Epidermal melanocyte (primary cell): ENCODE measurements at regions not wholly inside any gene's neighbourhood (a gene's known extent, or its start where the extent isn't known, plus 50 kb on each side); places are given as distances from the start of the nearest gene placed in this dataset.
"Not testable (repeated sequence)": the region's sequence is repeated elsewhere in the genome, so short reads cannot be mapped to it uniquely, and the experiment has no call there.

Experiments used
- DNase-seq: peaks from one replicate; pipeline ENCODE4 v3.0.0; 2011; ENCODE audit warnings: low spot score; ENCODE audit not compliant: insufficient read length

DNA sequence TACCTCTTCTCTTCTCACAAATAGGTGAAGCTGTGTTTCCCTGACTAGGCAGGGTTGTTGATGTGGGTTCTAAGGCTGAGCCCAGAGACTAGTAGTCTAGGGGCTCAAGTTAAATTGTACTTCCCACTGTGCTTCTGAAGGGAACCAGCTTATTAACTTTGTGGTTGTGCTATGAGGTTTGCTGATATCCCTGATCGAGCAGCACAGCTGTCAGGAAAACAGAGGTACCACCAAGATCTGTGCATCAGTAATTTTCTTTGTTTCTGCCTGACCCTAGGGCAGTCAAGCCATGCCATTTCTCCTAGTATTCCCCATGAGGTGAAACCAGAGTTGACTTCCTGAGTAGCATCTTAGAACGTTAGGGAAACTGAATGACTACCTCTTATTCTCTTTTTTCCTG, 853.8 kb upstream of the MIR17HG start:
- DNase-seq, result no peak

DNA sequence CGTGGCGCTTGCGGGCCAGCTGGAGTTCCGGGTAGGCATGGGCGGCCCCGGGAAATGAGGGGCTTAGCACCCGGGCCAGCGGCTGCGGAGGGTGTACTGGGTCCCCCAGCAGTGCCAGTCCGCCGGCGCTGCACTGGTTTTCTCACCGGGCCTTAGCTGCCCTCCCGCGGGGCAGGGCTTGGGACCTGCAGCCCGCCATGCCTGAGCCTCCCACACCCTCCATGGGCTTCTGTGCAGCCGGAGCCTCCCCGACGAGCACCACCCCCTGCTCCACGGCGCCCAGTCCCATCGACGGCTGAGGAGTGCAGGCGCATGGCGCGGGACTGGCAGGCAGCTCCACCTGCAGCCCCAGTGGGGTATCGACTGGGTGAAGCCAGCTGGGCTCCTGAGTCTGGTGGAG, 852.6 kb upstream of the MIR17HG start:
- DNase-seq, result not testable (repeated sequence)

DNA sequence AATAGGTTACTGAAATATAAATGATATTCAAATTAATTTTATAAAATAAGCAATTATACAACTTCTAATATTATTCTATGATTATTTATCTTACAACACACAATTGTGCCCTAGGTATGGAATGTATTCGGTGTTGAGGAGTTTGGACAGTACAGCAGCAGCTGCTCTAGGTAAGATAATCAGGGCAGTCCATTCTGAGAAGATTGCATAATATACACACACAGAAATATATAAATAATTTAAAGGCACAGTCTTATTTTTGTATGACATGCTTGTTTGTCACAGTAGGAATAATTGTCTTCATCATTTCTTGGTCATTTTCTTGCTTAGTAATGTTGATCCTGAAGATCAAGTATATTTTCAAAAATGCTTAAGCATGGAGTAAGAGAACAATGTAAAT, 849.4 kb upstream of the MIR17HG start:
- no peak for DNase-seq

DNA sequence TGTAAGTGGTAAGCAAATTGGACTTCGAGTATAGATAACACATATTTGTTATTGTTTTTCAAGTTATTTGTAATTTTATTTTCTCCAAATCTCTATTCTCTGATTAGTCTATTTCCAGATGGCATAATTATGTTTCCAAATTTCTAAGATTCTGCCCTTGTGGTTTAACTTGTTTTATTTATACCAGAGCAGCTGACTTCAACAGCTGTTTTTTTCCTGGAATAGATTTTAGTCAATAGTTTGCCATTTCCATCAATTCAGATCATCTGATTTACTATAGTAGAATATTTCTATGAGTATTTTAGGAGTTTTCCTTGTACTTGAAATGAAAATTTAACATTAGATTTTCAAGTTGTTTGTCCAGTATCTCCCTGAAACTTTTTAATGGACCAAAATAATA, 848.7 kb upstream of the MIR17HG start:
- DNase-seq, result no peak

DNA sequence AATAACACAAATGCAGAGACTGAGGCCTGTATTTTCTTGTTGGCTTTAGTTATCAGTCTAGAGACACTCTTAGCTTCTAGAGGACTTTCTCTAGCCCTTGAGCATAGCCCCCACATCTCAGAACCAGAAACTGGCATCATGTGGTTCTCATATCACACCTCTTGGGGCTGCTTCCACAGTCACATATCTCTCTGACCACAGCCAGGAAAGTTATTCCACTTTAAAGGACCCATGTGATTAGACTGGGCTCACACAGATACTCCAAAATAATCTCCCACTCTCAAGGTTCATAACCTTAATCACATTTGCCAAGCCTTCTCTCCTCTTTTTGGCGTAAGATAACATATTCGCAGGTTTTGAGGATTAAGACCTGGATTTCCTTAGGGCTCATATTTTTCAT, 846.9 kb upstream of the MIR17HG start:
- DNase-seq, result no peak

DNA sequence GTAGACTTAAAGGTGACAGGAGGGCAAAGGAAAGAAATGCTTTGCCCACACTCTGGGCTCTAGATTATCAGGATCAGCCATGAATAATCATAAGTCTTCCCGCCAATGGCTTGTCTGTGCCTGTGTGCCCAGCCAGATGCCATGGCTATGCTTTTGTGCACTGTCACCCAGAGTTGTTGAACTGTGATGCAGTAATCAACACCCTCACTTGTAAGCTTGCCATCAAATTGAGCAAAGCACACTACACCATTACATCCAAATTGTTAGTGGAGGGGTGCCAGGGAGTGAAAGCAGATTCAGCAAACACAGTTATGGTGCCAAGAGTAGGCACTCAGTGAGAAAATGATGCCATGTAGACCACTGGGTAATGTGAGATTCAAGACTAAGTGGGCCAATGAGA, 845.3 kb upstream of the MIR17HG start:
- DNase-seq, result no peak

DNA sequence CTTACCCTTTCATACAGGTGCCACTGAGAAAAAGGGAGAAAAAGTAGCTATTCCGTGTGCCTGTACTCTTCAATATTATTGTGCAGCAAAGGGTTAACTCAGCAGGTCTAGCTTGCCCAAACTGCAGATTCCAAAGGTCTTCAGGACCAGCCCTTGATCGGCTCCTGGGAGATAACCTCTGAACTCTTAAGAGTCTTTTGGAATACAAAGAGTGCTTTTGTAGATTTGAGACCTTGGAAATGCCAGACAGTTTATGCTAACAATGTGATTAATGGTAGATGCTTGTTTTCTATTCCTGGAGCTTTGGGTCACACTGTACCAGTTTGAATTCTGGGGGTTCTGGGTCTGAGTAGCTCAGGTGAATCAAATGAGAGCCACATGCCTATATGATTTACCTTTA, 844.7 kb upstream of the MIR17HG start:
- DNase-seq, result no peak

DNA sequence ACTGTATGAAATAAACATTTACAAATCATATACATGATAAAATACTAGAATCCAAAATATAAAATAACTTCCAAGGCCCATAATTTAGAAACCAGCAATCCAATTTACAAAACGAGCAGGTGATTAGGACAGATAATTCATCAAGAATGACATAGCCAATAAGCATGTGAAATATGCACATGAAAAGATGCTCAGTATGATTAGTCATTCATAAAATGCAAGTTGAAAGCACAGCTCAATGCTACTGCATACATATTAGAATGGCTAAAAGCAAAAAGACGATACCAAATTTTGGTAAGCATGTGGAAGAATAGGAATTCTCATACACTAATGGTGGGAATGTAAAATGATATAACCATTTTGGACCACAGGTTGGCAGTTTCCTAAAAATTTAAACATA, 837.2 kb upstream of the MIR17HG start:
- DNase-seq, result no peak

DNA sequence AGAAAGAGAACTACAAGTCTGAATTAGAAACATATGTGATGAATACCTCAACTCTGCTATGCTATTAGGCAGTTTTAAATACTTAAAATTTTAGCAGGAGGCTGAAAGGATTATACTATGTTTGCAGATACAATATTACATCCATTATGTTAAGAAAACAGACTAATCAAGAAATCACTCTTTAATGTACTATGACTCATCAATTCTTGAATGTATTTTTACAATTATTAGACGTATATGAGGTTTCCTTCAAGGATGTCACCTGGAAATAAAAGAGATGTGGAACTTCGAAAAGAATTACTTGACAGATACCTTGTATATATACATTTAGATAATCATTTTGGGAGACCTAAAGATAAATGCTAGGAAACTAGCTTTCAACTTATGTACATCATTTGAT, 835.6 kb upstream of the MIR17HG start:
- no peak for DNase-seq

DNA sequence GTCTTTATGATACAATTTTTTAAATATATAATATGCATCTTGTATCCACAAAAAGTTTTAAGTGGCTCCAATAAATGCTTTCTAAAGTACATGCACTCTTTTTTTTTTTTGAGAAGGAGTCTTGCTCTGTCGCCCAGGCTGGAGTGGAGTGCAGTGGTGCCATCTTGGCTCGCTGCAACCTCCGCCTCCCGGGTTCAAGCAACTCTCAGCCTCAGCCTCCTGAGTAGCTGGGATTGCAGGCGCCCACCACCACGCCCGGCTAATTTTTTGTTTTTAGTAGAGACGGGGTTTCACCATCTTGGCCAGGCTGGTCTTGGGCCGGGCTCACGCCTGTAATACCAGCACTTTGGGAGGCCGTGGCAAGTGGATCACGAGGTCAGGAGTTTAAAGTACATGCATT, 832.8 kb upstream of the MIR17HG start:
- DNase-seq, result not testable (repeated sequence)

DNA sequence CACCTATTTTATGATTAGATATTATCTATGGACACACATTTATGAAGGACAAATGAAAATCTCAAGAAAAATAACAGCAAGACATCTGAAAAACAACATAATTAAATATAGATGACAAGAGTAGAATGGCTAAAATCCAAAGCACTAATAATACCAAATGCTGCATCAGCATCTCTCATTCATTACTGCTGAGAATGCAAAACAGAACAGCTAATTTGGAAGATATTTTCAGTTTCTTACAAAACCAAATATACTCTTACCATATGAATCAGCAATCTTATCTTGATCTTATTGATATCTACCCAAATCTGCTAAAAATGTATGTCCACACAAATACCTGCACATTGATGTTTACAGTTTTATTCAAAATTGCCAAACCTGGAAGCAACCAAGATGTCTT, 829.1 kb upstream of the MIR17HG start:
- DNase-seq, result no peak

DNA sequence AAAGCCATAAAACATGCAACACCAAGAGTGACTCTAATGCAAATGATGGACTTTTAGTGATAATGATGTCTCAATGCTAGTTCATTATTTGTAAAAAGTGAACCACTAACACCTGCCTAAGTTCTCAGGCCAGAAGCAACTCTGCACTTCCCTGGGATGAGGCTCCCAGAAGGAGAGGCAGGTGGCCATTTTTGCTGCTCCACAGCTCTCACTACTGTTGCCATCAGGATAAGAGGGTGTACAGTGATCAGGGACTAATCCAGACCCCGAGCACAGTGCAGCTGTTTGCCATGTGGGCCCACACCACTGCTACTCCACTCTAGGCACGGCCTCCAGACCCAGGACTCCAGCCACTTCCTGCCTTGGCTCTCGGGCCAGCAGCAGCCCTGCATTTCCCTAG, 828.3 kb upstream of the MIR17HG start:
- DNase-seq, result no peak

DNA sequence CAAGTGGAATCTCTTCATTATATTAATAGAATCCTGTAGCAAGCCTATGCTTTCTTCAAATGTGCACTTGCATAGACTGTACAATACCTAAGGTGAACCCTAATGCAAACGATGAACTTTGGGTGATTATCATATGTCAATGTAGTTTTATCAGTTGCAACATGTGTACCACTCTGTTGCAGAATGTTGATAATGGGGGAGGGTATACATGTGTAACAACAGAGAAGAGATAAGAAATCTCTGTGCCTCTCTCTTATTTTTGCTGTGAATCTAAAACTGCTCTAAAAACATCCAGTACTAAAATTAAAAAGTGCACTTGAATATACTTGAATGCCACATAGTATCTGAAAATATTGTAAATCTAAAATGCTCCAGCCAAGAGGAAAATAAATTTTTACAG, 820.8 kb upstream of the MIR17HG start:
- DNase-seq, result no peak

DNA sequence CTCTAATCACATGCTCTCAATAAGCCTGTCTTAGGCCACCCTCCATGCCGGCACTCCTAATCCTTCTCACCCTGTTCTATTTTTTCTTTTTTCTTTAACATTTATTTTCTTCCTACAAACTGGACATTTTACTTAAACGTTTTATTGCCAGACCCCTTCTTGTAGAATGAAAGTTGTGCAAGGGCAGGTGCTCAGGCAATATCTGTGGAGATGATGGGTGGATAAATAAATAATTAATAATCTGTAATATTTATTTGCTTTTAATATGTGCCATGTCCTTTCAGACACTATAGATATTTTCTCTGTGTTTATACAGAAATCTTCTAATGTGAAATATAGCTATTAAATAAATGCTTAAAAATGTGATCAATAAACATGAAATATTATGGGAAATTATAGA, 815.7 kb upstream of the MIR17HG start:
- DNase-seq, result no peak

DNA sequence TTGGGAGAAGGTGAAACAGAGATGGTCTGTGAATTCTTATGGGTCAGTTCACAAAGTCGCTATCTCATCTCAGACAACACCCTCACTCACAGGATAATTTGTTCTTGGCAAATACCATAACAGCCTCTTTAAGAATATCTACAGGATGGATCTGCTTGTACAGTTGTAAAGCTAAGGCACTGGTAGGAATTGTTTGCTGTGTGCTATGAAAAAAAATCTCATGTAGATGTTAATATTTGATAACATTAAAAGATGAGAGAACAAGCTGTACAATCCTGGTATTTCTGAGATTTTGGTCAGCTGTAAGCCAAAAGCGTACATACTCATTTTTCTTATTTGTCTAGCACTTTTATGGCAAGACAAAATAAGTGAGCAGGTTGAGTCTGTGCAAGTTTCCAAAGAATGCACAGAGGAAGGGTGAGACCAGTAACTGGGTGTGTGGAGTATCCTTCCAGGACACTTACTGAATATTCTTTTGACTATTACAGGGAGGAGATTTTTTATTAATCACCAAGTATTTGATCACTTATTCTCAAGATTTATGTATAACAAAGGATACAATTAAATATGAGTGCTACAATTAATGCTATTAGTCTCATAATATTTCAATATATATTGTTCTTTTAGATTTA, 814.5 kb upstream of the MIR17HG start:
- no peak for DNase-seq

DNA sequence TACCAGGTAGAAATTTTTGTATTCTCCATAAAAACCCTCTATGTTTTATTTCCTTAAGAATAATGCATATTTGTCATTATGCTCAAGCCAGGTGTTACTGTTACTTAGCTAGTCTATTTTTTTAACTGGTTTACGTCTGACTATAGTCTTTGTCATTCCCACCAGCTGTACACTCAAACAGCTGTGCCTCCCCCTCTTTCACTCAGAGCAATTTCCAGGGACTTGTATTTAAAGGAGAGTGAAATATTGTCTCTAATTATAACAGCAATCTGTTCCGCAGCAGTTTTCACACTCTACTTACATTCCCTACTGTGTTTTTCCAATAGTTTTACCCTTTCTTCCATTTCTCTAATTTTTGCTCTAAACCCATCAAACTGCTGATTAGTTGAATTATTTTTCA, 813.6 kb upstream of the MIR17HG start:
- DNase-seq, result no peak

DNA sequence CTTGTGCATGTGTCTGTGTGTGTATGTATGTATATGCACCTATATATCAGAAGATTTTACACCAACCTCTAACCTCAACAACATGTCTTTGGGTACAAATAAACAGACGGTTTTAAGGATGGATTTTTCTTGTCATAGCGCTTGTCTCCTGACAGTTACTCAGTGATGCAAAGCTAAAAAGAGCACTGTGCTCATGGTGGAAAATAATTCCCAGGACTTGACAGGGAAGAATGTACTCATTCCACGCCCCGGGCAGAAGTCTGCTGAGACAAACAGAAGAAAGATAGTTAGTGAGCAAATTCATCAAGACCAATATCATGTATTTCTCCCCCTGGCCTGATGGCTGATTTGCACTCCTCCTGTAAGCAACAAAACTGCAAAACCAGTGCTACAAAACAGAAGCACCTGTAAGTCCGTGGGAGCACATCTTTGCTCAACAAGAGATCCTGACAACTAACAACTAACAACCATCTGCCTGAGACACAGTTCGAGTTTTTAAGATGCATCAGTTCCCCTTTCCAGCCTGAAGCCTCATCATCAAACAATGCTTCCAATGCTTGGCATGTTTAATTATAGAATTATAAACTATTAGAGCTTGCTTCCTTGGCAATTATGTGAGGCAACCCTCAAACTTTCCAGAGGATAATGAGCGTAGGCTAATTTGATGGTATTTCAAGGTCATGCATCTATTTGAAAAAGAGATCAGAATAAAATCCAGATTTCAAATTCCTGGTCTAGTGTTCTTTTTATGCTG, 812.7 kb upstream of the MIR17HG start:
- no peak for DNase-seq

DNA sequence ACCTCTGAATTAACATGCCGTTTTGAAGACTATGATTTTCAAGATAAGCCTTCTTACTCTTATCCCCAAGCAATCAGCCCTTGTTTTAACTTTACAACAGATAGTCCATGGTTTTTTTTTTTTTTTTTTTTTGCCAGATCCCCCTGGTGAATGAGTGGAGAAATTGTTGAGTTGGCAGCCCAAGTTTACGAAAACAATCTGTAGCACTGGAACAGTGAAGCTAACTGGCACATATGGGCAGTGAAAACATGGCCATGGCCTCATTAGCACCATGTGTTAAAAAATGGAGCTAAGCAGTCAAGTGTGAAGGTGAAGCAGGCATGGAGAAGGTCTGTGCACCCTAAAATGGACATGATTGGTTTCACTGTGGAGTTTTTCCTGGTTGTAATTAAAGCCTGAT, 812.1 kb upstream of the MIR17HG start:
- no peak for DNase-seq

DNA sequence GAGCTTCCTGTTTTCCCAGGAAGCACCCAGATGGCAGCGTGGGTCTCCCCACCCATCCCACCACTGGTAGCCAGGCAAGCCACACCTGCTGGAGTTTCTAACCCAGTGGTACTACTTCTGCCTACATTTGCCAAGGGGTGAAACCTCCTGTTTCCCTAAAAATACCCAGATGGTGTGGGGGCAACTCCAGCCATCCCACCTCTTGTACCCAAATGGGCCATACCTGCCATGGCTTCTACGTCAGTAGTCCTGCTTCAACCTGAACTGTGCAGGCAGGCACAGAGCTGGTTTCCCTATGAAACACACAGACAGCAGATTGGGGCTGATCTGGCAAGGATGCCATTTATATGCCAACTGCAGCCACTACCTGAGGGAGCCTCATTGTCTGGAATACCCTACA, 809.4 kb upstream of the MIR17HG start:
- no peak for DNase-seq

DNA sequence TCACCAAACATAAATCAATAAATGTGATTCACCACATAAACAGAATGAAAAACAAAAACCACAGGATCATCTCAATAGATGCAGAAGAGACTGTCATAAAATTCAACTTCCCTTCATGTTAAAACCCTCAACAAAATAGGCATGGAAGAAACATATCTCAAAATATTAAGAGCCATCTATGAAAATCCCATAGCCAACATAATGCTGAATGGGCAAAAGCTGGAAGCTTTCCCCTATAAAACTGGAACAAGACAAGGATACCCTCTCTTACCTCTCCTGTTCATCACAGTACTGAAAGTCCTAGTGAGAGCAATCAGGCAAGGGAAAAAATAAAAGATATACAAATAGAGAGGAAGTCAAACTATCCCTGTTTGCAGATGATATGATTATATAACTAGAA, 806.1 kb upstream of the MIR17HG start:
- DNase-seq, result no peak

DNA sequence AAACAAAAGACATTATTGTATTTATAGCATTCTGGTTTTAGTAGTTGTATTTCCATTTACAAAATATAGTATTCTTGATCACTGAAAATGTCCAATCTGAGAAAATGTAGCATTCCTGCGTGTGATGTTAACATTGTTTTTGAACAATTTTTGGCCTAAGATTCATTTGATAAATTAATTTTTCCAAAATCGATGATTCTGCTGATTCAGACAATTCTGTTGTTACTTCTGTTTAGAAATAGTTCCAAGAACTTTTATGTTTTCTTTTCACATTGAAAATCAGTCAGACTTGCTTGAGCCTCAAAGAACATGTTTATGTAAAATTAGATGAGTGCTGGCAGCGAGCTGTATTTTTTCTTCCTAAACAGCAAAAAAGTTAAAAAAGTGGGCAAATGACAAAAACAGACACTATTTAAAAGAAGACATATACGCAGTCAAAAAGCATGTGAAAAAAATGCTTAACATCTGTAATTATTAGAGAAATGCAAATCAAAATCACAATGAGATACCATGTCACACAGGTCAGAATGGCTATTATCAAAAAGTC, 804.5 kb upstream of the MIR17HG start:
- DNase-seq, result no peak

DNA sequence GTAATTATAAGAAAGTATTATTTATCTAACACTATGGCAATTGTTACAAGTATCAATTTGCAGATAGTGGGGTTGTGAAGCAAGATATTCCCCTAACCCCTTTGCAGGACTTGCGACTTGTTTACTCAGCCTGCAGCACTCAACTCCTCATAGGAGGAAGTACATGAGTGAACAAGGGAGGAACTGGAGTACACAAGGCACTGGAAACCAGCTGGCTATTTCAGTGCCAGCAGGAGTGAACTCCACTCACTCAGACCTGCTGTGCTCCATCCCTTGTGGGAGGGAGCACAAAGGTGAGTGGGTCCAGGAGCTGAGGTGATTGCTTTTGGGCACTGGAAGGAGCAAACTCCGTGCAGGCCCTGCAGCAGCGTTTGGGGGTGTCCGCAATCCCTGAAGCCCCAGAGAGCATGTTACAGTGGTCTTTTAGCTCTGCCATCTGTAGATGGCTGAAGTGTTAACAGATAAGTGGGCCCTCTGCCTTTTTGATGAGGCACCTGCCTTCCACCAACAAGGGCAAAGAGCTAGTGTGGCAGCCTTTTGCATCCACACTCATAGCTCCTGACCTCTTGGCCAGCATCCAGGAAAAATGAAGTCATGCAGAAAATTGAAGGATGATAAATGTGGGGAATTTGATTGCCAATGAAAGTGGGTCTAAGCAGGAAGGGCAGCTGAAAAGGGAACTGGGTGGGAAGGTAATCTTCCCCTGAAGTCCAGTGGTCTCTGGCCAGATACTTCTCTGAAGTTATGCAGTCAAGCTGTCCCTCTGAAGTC, 802.2 kb upstream of the MIR17HG start:
- no peak for DNase-seq
